K562 (cell line): ENCODE measurements at regions not wholly inside any gene's neighbourhood (a gene's known extent, or its start where the extent isn't known, plus 50 kb on each side); places are given as distances from the start of the nearest gene placed in this dataset.

Experiments
- ATAC-seq: fragments of 200-7000 bp; cut with Tn5 transposase; 3 replicates; pipeline ENCODE4 v1.9.1; 2020; ENCODE audit warnings: moderate library complexity
- BruUV-seq: library from RNA; stranded (reverse); fragments of 400-500 nt; replicated peaks from 2 replicates; lab custom pipeline; 2021; lab: Mats Ljungman, UMichigan
- CTCF ChIA-PET: fragments of 300-600 bp; formaldehyde crosslinking; extraction: SDS; loops from one replicate; lab custom pipeline; 2021; ENCODE audit warnings: low intra/inter-chr PET ratio; lab: Yijun Ruan, JAX
- POLR2A ChIA-PET: fragments of 300-600, 350-650 bp; sonication (Branson Sonifier 250); formaldehyde crosslinking; extraction: SDS; loops from one replicate; lab custom pipeline; 2021; ENCODE audit warnings: antibody characterized with exemption, inconsistent platforms; lab: Yijun Ruan, JAX
- DNase-seq, 4 experiments: peaks; one replicate each; pipeline versions ENCODE4 v3.0.0 to v3.0.0-alpha.2; 2011 to 2018; ENCODE audit warnings: low spot score in 3 of 4, mixed read lengths in 3 of 4; ENCODE audit errors: extremely low read depth in 1 of 4
- FAIRE-seq: peaks from 2 replicates; lab custom pipeline; 2011; peaks lifted over from hg19 to GRCh38; lab: Jason Lieb, UNC
- H2AFZ ChIP-seq: 2 replicates; pipeline ENCODE4 v1.6.0; 2011; ENCODE audit warnings: low read depth, low read length, control low read depth, inconsistent platforms
- H3K27ac ChIP-seq: fragments of 200-600 bp; 3 replicates; pipeline ENCODE4 v1.8.0; 2011; ENCODE audit warnings: low read depth, mild to moderate bottlenecking, control low read depth, inconsistent platforms, low read length, moderate library complexity, mixed read lengths; ENCODE audit errors: extremely low read depth
- H3K27me3 ChIP-seq, 2 experiments: fragments of 300-600 bp in 1 of 2; 2 replicates in 1 of 2; 3 replicates in 1 of 2; pipeline versions ENCODE4 v1.6.0 to v1.8.0; 2011; ENCODE audit warnings: inconsistent platforms in 2 of 2, low read length in 2 of 2, mild to moderate bottlenecking in 1 of 2, mixed read lengths in 1 of 2, moderate library complexity in 1 of 2; ENCODE audit not compliant: control insufficient read depth in 2 of 2, insufficient read depth in 2 of 2
- H3K36me3 ChIP-seq: fragments of 300-600 bp; 3 replicates; pipeline ENCODE4 v1.8.0; 2011; ENCODE audit warnings: mild to moderate bottlenecking, low read length, inconsistent platforms; ENCODE audit not compliant: control insufficient read depth, insufficient read depth
- H3K4me1 ChIP-seq, 2 experiments: fragments of 200-600 bp in 1 of 2; replicated peaks in 1 of 2; 2 replicates in 1 of 2; 3 replicates in 1 of 2; pipeline versions ENCODE4 v1.5.1 to v1.8.0; 2011; ENCODE audit warnings: inconsistent platforms in 2 of 2, low read length in 2 of 2, mild to moderate bottlenecking in 1 of 2, mixed read lengths in 1 of 2, moderate library complexity in 1 of 2; ENCODE audit not compliant: control insufficient read depth in 2 of 2, insufficient read depth in 2 of 2
- H3K4me2 ChIP-seq: 2 replicates; pipeline ENCODE4 v1.6.1; 2011; ENCODE audit warnings: low read length, control low read depth, inconsistent platforms, mixed read lengths; ENCODE audit not compliant: insufficient read depth
- H3K4me3 ChIP-seq: fragments of 200-600 bp; sonication (generic), shearing (Covaris generic); 2 replicates; pipeline ENCODE4 v1.5.1; 2016; ENCODE audit warnings: control low read depth, inconsistent platforms
- H3K79me2 ChIP-seq: fragments of 200-600 bp; 3 replicates; pipeline ENCODE4 v1.8.0; 2011; ENCODE audit warnings: low read length, inconsistent platforms; ENCODE audit not compliant: control insufficient read depth, insufficient read depth
- H3K9ac ChIP-seq, 2 experiments: 2 replicates each; pipeline versions ENCODE4 v1.6.0 to v1.6.1; 2011; ENCODE audit warnings: low read depth in 2 of 2, low read length in 2 of 2, control low read depth in 1 of 2, inconsistent platforms in 1 of 2, mild to moderate bottlenecking in 1 of 2, mixed read lengths in 1 of 2; ENCODE audit not compliant: insufficient read depth in 1 of 2
- H3K9me1 ChIP-seq: one replicate; pipeline ENCODE4 v1.6.0; 2011; ENCODE audit warnings: inconsistent platforms, mild to moderate bottlenecking, low read length, moderate library complexity; ENCODE audit not compliant: control insufficient read depth, insufficient read depth
- H3K9me3 ChIP-seq: replicated peaks from 2 replicates; pipeline ENCODE4 v1.5.1; 2011; ENCODE audit warnings: low read depth, low read length, inconsistent platforms; ENCODE audit not compliant: control insufficient read depth, insufficient read depth
- H4K20me1 ChIP-seq: replicated peaks from 2 replicates; pipeline ENCODE4 v1.6.1; 2011; ENCODE audit warnings: low read length, inconsistent platforms, mixed read lengths; ENCODE audit not compliant: control insufficient read depth, insufficient read depth
- BACH1 ChIP-seq: fragments of 200-800 bp; sonication (Bioruptor generic); IDR thresholded peaks from 2 replicates; pipeline ENCODE4 v1.6.1; 2016; ENCODE audit warnings: missing genetic modification characterization, missing compliant biosample characterization
- BCOR ChIP-seq: fragments of 450-650 bp; IDR thresholded peaks from 2 replicates; pipeline ENCODE4 v1.6.1; 2016
- GATAD2B ChIP-seq: fragments of 450-650 bp; IDR thresholded peaks from 2 replicates; pipeline ENCODE4 v1.6.1; 2017; ENCODE audit warnings: mild to moderate bottlenecking, borderline replicate concordance
- MAFG ChIP-seq: fragments of 450-650 bp; conservative IDR thresholded peaks from 2 replicates; pipeline ENCODE4 v1.6.1; 2016; ENCODE audit warnings: missing genetic modification characterization, missing compliant biosample characterization
- RAD21 ChIP-seq, 2 experiments: fragments of 250-450 bp in 1 of 2; fragments of 450-650 bp in 1 of 2; sonication (Bioruptor Pico) in 1 of 2; formaldehyde crosslinking in 1 of 2; IDR thresholded peaks in 1 of 2; conservative IDR thresholded peaks in 1 of 2; 2 replicates each; pipeline versions ENCODE4 v1.4.0 to v1.8.0; 2020 to 2022; ENCODE audit warnings: mild to moderate bottlenecking in 2 of 2, moderate library complexity in 1 of 2
- YY1 ChIP-seq, 3 experiments: IDR thresholded peaks; 2 replicates each; pipeline ENCODE4 v1.6.1; 2011; ENCODE audit warnings: low read length in 2 of 3, mild to moderate bottlenecking in 2 of 3, moderate library complexity in 2 of 3, borderline replicate concordance in 1 of 3, control low read depth in 1 of 3, low read depth in 1 of 3; ENCODE audit not compliant: insufficient read depth in 3 of 3, insufficient replicate concordance in 2 of 3, control insufficient read depth in 1 of 3, insufficient read length in 1 of 3; ENCODE audit errors: extremely low read depth in 1 of 3
- ZFP36 ChIP-seq: fragments of 150-350 bp; IDR thresholded peaks from 2 replicates; pipeline ENCODE4 v1.6.1; 2018; ENCODE audit warnings: low read length, low read depth; ENCODE audit not compliant: partially characterized antibody
- ZNF311 ChIP-seq: fragments of 250-450 bp; sonication (Bioruptor Pico); IDR thresholded peaks from 2 replicates; pipeline ENCODE4 v1.4.0; 2020; ENCODE audit warnings: mild to moderate bottlenecking, moderate library complexity
- WGBS: fragments of 100-300 bp; shearing (Covaris generic); methylation state at CpG from one replicate; pipeline ENCODE4 v1.1.6; 2016; ENCODE audit warnings: low coverage, mixed read lengths; ENCODE audit not compliant: insufficient coverage; ENCODE audit errors: missing lambda C conversion rate; 5-methylcytosine and 5-hydroxymethylcytosine counted together
- in situ Hi-C: fragments of 300-500 bp; cut with MboI; formaldehyde crosslinking; loops from 4 replicates; pipeline ENCODE4 v1.15.0; 2018; ENCODE audit warnings: inconsistent platforms, mixed read lengths
- intact Hi-C: fragments of 100-400 bp; cut with micrococcal nuclease; formaldehyde crosslinking; loops from 2 replicates; pipeline ENCODE4 v1.14.2; 2022
- TF ChIP-seq, protein P1 (sequence below), 3 experiments: IDR thresholded peaks in 2 of 3; conservative IDR thresholded peaks in 1 of 3; 2 replicates each; pipeline ENCODE4 v1.5.1; 2011 to 2012; ENCODE audit warnings: low read length in 3 of 3, mild to moderate bottlenecking in 3 of 3, control low read depth in 2 of 3, improper control_type of control experiment in 1 of 3, inconsistent platforms in 1 of 3, low read depth in 1 of 3, mixed read lengths in 1 of 3, moderate library complexity in 1 of 3; ENCODE audit not compliant: insufficient read depth in 2 of 3
- TF ChIP-seq, protein P2 (sequence below), 2 experiments: fragments of 450-650 bp; formaldehyde crosslinking in 1 of 2; IDR thresholded peaks; 2 replicates each; pipeline versions ENCODE4 v1.4.0 to v1.6.1; 2014 to 2020; ENCODE audit warnings: mild to moderate bottlenecking in 2 of 2, borderline replicate concordance in 1 of 2, low read depth in 1 of 2

DNA sequence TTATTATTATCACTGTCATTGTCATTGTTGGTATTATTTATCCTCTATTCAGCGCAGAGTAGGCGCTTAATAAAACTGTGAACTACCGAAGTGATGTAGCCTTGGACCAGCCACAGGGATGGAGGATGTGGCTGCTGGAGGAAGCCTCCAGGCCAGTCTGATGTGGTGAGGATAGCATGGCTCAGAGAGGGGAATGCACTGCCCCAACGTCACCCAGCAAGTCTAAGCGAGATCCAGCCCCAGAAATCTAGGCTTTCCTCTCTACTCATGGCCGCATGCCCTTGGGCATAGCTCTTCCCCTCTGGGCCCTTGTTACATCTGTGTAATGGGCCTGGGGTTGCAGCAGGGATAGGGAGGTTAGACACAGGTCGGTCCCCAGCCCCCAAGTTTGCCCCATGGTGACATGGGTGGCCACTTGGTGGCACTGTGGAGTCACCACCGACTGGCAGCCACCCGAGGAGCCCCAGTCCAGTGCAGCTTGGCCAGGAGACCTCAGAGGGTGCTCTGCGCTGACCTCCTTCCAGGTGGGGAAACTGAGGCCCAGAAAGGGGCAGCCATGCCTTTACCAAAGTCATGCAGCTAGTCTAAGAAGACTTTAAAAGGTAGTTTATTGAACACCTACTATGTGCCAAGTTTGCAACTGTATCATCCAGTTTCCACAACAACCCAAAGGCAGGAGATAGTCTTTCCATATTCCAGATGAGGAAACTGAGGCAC is 395.7 kb downstream of the MN1 start:
- no TSS peak for BruUV-seq
- no peaks in the 10 kb centered on the region for H3K79me2 ChIP-seq
- no peak overlapping the region for H3K27ac ChIP-seq
- no peaks in the 10 kb centered on the region for H3K36me3 ChIP-seq
- no peaks in the 10 kb centered on the region for H3K9me3 ChIP-seq
- H4K20me1 ChIP-seq, result no peaks in the 10 kb centered on the region
- DNase-seq (peak; percentile 43 to 70 (median 66)), ATAC-seq (peak; percentile 79), FAIRE-seq (no peak)
- in situ Hi-C loops, result loop anchor here (25.0 kb wide), 2 partner anchors 406 to 606 kb away; partner anchors contain the start of gene MN1
- WGBS, result 11% methylated on average over 7 of the region's 10 CpGs
- ChIA-PET POLR2A (interaction anchor here (0.6 kb wide), 1 partner anchor 442 kb away, joined by 3 read pairs; no protein-coding TSS in a partner anchor), CTCF (interaction anchor here (1.1 kb wide), 1 partner anchor 399 kb away, joined by 3 read pairs; no protein-coding TSS in a partner anchor)
- H3K4me2 ChIP-seq, result no peak overlapping the region
- no peak overlapping the region for H3K4me3 ChIP-seq
- H3K9ac ChIP-seq, result no peak overlapping the region
- no peaks in the 10 kb centered on the region for H3K4me1 ChIP-seq
- no peaks in the 10 kb centered on the region; a peak in 1 of 5 replicates for H3K27me3 ChIP-seq
- H2AFZ ChIP-seq, result no peak overlapping the region
- intact Hi-C loops, result loop anchor here (10.0 kb wide), 1 partner anchor 399 kb away; the partner anchor contains the start of gene MN1
- no peaks in the 10 kb centered on the region for H3K9me1 ChIP-seq
- TF ChIP-seq, protein P1, sequence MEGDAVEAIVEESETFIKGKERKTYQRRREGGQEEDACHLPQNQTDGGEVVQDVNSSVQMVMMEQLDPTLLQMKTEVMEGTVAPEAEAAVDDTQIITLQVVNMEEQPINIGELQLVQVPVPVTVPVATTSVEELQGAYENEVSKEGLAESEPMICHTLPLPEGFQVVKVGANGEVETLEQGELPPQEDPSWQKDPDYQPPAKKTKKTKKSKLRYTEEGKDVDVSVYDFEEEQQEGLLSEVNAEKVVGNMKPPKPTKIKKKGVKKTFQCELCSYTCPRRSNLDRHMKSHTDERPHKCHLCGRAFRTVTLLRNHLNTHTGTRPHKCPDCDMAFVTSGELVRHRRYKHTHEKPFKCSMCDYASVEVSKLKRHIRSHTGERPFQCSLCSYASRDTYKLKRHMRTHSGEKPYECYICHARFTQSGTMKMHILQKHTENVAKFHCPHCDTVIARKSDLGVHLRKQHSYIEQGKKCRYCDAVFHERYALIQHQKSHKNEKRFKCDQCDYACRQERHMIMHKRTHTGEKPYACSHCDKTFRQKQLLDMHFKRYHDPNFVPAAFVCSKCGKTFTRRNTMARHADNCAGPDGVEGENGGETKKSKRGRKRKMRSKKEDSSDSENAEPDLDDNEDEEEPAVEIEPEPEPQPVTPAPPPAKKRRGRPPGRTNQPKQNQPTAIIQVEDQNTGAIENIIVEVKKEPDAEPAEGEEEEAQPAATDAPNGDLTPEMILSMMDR (IDR thresholded peaks at IDR 0.05 in 2 of 3, conservative IDR thresholded peaks at IDR 0.05 in 1 of 3; ENCODE audit: insufficient read depth in 2 of 3, low read depth in 1 of 3, low read length in 3 of 3), result peak; percentile 54 to 73 (median 62)
- TF ChIP-seq YY1 (IDR thresholded peaks at IDR 0.05; ENCODE audit: borderline replicate concordance in 1 of 3, control insufficient read depth in 1 of 3, extremely low read depth in 1 of 3, insufficient read depth in 3 of 3, insufficient read length in 1 of 3, insufficient replicate concordance in 2 of 3, low read depth in 1 of 3, low read length in 2 of 3) (no peak), ZFP36 (peak; percentile 34), GATAD2B (no peak), BACH1 (tag) (no peak), RAD21 (CRISPR knock-in tag; conservative IDR thresholded peaks at IDR 0.05 in 1 of 2, IDR thresholded peaks at IDR 0.05 in 1 of 2) (peak; percentile 30 to 62), MAFG (tag) (no peak), BCOR (peak; percentile 41; the same call in 1 of the 2 replicates), ZNF311 (CRISPR knock-in tag) (no peak)
- TF ChIP-seq, protein P2, sequence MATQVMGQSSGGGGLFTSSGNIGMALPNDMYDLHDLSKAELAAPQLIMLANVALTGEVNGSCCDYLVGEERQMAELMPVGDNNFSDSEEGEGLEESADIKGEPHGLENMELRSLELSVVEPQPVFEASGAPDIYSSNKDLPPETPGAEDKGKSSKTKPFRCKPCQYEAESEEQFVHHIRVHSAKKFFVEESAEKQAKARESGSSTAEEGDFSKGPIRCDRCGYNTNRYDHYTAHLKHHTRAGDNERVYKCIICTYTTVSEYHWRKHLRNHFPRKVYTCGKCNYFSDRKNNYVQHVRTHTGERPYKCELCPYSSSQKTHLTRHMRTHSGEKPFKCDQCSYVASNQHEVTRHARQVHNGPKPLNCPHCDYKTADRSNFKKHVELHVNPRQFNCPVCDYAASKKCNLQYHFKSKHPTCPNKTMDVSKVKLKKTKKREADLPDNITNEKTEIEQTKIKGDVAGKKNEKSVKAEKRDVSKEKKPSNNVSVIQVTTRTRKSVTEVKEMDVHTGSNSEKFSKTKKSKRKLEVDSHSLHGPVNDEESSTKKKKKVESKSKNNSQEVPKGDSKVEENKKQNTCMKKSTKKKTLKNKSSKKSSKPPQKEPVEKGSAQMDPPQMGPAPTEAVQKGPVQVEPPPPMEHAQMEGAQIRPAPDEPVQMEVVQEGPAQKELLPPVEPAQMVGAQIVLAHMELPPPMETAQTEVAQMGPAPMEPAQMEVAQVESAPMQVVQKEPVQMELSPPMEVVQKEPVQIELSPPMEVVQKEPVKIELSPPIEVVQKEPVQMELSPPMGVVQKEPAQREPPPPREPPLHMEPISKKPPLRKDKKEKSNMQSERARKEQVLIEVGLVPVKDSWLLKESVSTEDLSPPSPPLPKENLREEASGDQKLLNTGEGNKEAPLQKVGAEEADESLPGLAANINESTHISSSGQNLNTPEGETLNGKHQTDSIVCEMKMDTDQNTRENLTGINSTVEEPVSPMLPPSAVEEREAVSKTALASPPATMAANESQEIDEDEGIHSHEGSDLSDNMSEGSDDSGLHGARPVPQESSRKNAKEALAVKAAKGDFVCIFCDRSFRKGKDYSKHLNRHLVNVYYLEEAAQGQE (IDR thresholded peaks at IDR 0.05; ENCODE audit: borderline replicate concordance), result peak; percentile 48; the same call in 1 of the 2 replicates
- TF ChIP-seq, protein P2 (CRISPR knock-in tag; IDR thresholded peaks at IDR 0.05; ENCODE audit: low read depth), result no peak
